GM23338 (cell line): ENCODE measurements at regions not wholly inside any gene's neighbourhood (a gene's known extent, or its start where the extent isn't known, plus 50 kb on each side); places are given as distances from the start of the nearest gene placed in this dataset.
A peak's percentile ranks its signal among the peaks of the same experiment; 100 is the strongest.

Experiments
- ATAC-seq: fragments of 200-7000 bp; cut with Tn5 transposase; 3 replicates; pipeline ENCODE4 v1.9.1; 2020
- DNase-seq: peaks from one replicate; pipeline ENCODE4 v3.0.0-alpha.2; 2015; ENCODE audit warnings: low spot score
- H2AFZ ChIP-seq: fragments of 200-600 bp; sonication (generic); 2 replicates; pipeline ENCODE4 v1.8.0; 2016; ENCODE audit warnings: antibody characterized with exemption, mild to moderate bottlenecking, moderate library complexity
- H3F3A ChIP-seq: fragments of 200-600 bp; sonication (generic); replicated peaks from 2 replicates; pipeline ENCODE4 v1.8.0; 2017; ENCODE audit warnings: antibody characterized with exemption, mixed run types, low read depth
- H3K27ac ChIP-seq: fragments of 200-600 bp; sonication (generic); 2 replicates; pipeline ENCODE4 v1.6.1; 2016; ENCODE audit warnings: low read depth
- H3K27me3 ChIP-seq: fragments of 200-600 bp; sonication (generic); 2 replicates; pipeline ENCODE4 v1.8.0; 2016; ENCODE audit warnings: mild to moderate bottlenecking, mixed run types, moderate library complexity; ENCODE audit not compliant: insufficient read depth
- H3K36me3 ChIP-seq: fragments of 200-600 bp; sonication (generic); 2 replicates; pipeline ENCODE4 v1.8.0; 2016; ENCODE audit warnings: mild to moderate bottlenecking; ENCODE audit not compliant: insufficient read depth
- H3K4me1 ChIP-seq: fragments of 200-600 bp; sonication (generic); 2 replicates; pipeline ENCODE4 v1.8.0; 2016; ENCODE audit warnings: mild to moderate bottlenecking, moderate library complexity; ENCODE audit not compliant: insufficient read depth
- H3K4me2 ChIP-seq: fragments of 200-600 bp; sonication (generic); 2 replicates; pipeline ENCODE4 v1.7.1; 2017; ENCODE audit warnings: mixed run types
- H3K4me3 ChIP-seq: fragments of 200-600 bp; sonication (generic); 2 replicates; pipeline ENCODE4 v1.6.1; 2016; ENCODE audit warnings: mixed run types
- H3K79me2 ChIP-seq: fragments of 200-600 bp; sonication (generic); replicated peaks from 2 replicates; pipeline ENCODE4 v1.8.0; 2017; ENCODE audit warnings: mild to moderate bottlenecking; ENCODE audit not compliant: insufficient read depth
- H3K9me2 ChIP-seq: fragments of 200-600 bp; sonication (generic); 2 replicates; pipeline ENCODE4 v1.8.0; 2017; ENCODE audit not compliant: insufficient read depth
- H4K20me1 ChIP-seq: fragments of 200-600 bp; sonication (generic); replicated peaks from 2 replicates; pipeline ENCODE4 v1.8.0; 2017; ENCODE audit warnings: mild to moderate bottlenecking; ENCODE audit not compliant: insufficient read depth
- H3K27ac Mint-ChIP-seq: 2 replicates; pipeline ENCODE4 v1.8.0; 2020; ENCODE audit warnings: inconsistent platforms, mild to moderate bottlenecking, moderate library complexity, mixed read lengths
- H3K27me3 Mint-ChIP-seq: 3 replicates; pipeline ENCODE4 v1.8.0; 2022; ENCODE audit warnings: low read depth, mild to moderate bottlenecking, moderate library complexity, mixed read lengths, inconsistent platforms; ENCODE audit not compliant: insufficient read depth, poor library complexity
- H3K36me3 Mint-ChIP-seq: 3 replicates; pipeline ENCODE4 v1.8.0; 2021; ENCODE audit warnings: low read depth, mild to moderate bottlenecking, inconsistent platforms, moderate library complexity, mixed read lengths
- H3K4me1 Mint-ChIP-seq: 3 replicates; pipeline ENCODE4 v1.8.0; 2020; ENCODE audit warnings: mild to moderate bottlenecking, inconsistent platforms, mixed read lengths
- H3K4me3 Mint-ChIP-seq: 3 replicates; pipeline ENCODE4 v1.8.0; 2021; ENCODE audit warnings: moderate library complexity, mild to moderate bottlenecking, inconsistent platforms, mixed read lengths
- H3K9me3 Mint-ChIP-seq: 3 replicates; pipeline ENCODE4 v1.8.0; 2020; ENCODE audit warnings: moderate library complexity, mild to moderate bottlenecking, inconsistent platforms, mixed read lengths
- CREB1 ChIP-seq: fragments of 250-450 bp; sonication (Bioruptor Pico); IDR thresholded peaks from 2 replicates; pipeline ENCODE4 v1.5.0; 2020; ENCODE audit warnings: low read depth, mild to moderate bottlenecking, moderate library complexity
- EZH2phosphoT487 ChIP-seq: fragments of 200-600 bp; sonication (generic); IDR thresholded peaks from one replicate; pipeline ENCODE4 v1.8.1; 2018; ENCODE audit warnings: antibody characterized with exemption; ENCODE audit not compliant: unreplicated experiment
- JUNB ChIP-seq: IDR thresholded peaks from one replicate; pipeline ENCODE4 v1.6.1; 2016; ENCODE audit warnings: antibody characterized with exemption; ENCODE audit not compliant: unreplicated experiment
- STAT1 ChIP-seq: IDR thresholded peaks from one replicate; pipeline ENCODE4 v1.6.1; 2016; ENCODE audit warnings: antibody characterized with exemption; ENCODE audit not compliant: unreplicated experiment
- ZNF331 ChIP-seq: fragments of 250-450 bp; sonication (Bioruptor Pico); IDR thresholded peaks from 2 replicates; pipeline ENCODE4 v1.5.0; 2020; ENCODE audit warnings: low read depth, mild to moderate bottlenecking, moderate library complexity
- ZNF462 ChIP-seq: fragments of 250-450 bp; sonication (Bioruptor Pico); IDR thresholded peaks from 2 replicates; pipeline ENCODE4 v1.5.0; 2020; ENCODE audit warnings: mild to moderate bottlenecking, moderate library complexity
- TF ChIP-seq, protein P1 (sequence below): IDR thresholded peaks from 2 replicates; pipeline ENCODE4 v1.6.1; 2016; ENCODE audit warnings: antibody characterized with exemption
- TF ChIP-seq, protein P2 (sequence below): IDR thresholded peaks from one replicate; pipeline ENCODE4 v1.6.1; 2018; ENCODE audit warnings: antibody characterized with exemption; ENCODE audit not compliant: unreplicated experiment
- TF ChIP-seq, protein P3 (sequence below), 2 experiments: fragments of 200-600 bp in 1 of 2; sonication (generic) in 1 of 2; conservative IDR thresholded peaks; 2 replicates each; pipeline versions ENCODE4 v1.5.1 to v1.6.1; 2016 to 2017; ENCODE audit warnings: antibody characterized with exemption in 2 of 2, low read depth in 2 of 2, mild to moderate bottlenecking in 2 of 2, moderate library complexity in 1 of 2

DNA sequence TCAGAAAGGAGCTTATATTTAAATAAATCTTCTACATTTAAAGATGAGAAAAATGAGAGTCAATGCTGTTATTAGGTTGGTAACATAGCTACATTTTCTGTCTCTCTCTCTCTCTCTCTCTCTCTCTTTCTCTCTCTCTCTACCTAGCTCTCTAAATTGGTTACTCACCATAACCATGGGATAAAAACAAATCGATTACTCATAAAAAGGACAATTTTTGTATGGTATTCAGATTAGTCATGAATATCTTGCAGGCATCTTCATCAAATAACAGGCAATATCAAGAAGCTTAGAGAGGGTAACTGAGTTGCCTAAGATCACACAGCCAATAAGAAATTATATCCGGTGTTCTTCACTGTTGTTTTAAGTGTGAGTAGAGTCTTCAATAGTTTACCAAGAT lies 81.8 kb upstream of the ALCAM start:
- Histone ChIP-seq H3K36me3 (no peaks in the 10 kb centered on the region), H3K4me1 (no peaks in the 10 kb centered on the region), H2AFZ (no peak overlapping the region), H3F3A (no peaks in the 10 kb centered on the region), H3K27me3 (no peaks in the 10 kb centered on the region), H3K27ac (no peak overlapping the region), H4K20me1 (no peaks in the 10 kb centered on the region), H3K9me2 (peaks cover 3% of the 10 kb centered on the region; the same call in 1 of the 2 replicates), H3K79me2 (no peaks in the 10 kb centered on the region), H3K4me2 (no peak overlapping the region), H3K4me3 (no peak overlapping the region)
- TF ChIP-seq, protein P1, sequence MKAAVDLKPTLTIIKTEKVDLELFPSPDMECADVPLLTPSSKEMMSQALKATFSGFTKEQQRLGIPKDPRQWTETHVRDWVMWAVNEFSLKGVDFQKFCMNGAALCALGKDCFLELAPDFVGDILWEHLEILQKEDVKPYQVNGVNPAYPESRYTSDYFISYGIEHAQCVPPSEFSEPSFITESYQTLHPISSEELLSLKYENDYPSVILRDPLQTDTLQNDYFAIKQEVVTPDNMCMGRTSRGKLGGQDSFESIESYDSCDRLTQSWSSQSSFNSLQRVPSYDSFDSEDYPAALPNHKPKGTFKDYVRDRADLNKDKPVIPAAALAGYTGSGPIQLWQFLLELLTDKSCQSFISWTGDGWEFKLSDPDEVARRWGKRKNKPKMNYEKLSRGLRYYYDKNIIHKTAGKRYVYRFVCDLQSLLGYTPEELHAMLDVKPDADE: no peak
- TF ChIP-seq CREB1 (CRISPR knock-in tag) (no peak), JUNB (no peak)
- Mint-ChIP-seq H3K27ac (no peak overlapping the region), H3K9me3 (no peaks in the 10 kb centered on the region; the same call in 1 of the 3 replicates), H3K4me1 (no peaks in the 10 kb centered on the region), H3K36me3 (no peaks in the 10 kb centered on the region), H3K27me3 (no peaks in the 10 kb centered on the region), H3K4me3 (no peak overlapping the region)
- no peak for DNase-seq
- no peak for ATAC-seq

DNA sequence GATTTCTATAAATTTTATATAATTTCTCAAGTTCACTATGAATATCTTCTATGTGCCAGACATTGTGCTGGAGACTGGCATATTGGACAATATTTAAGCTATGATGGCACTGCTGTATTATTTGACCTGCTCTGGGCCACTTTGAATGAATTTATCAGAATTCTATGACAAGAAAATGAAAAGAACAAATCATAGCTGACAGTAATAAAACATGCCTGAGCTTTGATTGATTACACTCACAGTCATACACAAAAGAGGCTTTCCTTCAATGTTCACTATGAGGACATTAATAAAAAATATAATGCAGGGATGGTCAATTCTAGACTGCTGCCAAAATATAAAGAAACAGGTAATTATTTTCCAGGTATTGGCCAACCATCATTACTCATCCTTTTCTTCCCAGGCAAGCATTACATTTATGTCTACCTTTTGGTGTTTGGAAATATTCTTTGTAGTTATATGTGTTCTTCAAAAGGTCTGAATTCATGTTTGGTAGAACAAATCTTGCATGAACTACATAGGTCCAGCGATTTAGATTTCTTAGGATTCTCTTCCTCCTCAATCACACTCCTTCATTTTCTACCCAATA lies 81.0 kb upstream of the ALCAM start:
- H4K20me1 ChIP-seq: no peaks in the 10 kb centered on the region
- no peak overlapping the region for H3K4me3 ChIP-seq
- Mint-ChIP-seq H3K4me3 (no peak overlapping the region), H3K9me3 (no peaks in the 10 kb centered on the region; the same call in 1 of the 3 replicates), H3K4me1 (no peaks in the 10 kb centered on the region), H3K27ac (no peak overlapping the region), H3K27me3 (no peaks in the 10 kb centered on the region), H3K36me3 (no peaks in the 10 kb centered on the region)
- no peaks in the 10 kb centered on the region for H3K4me1 ChIP-seq
- no peaks in the 10 kb centered on the region for H3F3A ChIP-seq
- H3K79me2 ChIP-seq: no peaks in the 10 kb centered on the region
- H3K27ac ChIP-seq: no peak overlapping the region
- H2AFZ ChIP-seq: 0 out of 2 replicates have a peak overlapping the region, but pooled peaks have one; percentile 19
- ATAC-seq (no peak), DNase-seq (no peak)
- H3K4me2 ChIP-seq: no peak overlapping the region
- H3K27me3 ChIP-seq: no peaks in the 10 kb centered on the region
- H3K9me2 ChIP-seq: peaks cover 3% of the 10 kb centered on the region; the same call in 1 of the 2 replicates
- no peaks in the 10 kb centered on the region for H3K36me3 ChIP-seq
- no peak for TF ChIP-seq ZNF462 (CRISPR knock-in tag)
- no peak for TF ChIP-seq EZH2phosphoT487
- TF ChIP-seq JUNB: no peak
- no peak for TF ChIP-seq ZNF331
- no peak for TF ChIP-seq STAT1
- TF ChIP-seq, protein P2, sequence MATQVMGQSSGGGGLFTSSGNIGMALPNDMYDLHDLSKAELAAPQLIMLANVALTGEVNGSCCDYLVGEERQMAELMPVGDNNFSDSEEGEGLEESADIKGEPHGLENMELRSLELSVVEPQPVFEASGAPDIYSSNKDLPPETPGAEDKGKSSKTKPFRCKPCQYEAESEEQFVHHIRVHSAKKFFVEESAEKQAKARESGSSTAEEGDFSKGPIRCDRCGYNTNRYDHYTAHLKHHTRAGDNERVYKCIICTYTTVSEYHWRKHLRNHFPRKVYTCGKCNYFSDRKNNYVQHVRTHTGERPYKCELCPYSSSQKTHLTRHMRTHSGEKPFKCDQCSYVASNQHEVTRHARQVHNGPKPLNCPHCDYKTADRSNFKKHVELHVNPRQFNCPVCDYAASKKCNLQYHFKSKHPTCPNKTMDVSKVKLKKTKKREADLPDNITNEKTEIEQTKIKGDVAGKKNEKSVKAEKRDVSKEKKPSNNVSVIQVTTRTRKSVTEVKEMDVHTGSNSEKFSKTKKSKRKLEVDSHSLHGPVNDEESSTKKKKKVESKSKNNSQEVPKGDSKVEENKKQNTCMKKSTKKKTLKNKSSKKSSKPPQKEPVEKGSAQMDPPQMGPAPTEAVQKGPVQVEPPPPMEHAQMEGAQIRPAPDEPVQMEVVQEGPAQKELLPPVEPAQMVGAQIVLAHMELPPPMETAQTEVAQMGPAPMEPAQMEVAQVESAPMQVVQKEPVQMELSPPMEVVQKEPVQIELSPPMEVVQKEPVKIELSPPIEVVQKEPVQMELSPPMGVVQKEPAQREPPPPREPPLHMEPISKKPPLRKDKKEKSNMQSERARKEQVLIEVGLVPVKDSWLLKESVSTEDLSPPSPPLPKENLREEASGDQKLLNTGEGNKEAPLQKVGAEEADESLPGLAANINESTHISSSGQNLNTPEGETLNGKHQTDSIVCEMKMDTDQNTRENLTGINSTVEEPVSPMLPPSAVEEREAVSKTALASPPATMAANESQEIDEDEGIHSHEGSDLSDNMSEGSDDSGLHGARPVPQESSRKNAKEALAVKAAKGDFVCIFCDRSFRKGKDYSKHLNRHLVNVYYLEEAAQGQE: no peak
- TF ChIP-seq, protein P3, sequence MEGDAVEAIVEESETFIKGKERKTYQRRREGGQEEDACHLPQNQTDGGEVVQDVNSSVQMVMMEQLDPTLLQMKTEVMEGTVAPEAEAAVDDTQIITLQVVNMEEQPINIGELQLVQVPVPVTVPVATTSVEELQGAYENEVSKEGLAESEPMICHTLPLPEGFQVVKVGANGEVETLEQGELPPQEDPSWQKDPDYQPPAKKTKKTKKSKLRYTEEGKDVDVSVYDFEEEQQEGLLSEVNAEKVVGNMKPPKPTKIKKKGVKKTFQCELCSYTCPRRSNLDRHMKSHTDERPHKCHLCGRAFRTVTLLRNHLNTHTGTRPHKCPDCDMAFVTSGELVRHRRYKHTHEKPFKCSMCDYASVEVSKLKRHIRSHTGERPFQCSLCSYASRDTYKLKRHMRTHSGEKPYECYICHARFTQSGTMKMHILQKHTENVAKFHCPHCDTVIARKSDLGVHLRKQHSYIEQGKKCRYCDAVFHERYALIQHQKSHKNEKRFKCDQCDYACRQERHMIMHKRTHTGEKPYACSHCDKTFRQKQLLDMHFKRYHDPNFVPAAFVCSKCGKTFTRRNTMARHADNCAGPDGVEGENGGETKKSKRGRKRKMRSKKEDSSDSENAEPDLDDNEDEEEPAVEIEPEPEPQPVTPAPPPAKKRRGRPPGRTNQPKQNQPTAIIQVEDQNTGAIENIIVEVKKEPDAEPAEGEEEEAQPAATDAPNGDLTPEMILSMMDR (conservative IDR thresholded peaks at IDR 0.05; ENCODE audit: low read depth in 2 of 2): no peak
- TF ChIP-seq CREB1 (CRISPR knock-in tag): no peak
